ENCODE measurements at regions not wholly inside any gene's neighbourhood (a gene's known extent, or its start where the extent isn't known, plus 50 kb on each side); places are given as distances from the start of the nearest gene placed in this dataset.
"Not testable (repeated sequence)": the region's sequence is repeated elsewhere in the genome, so short reads cannot be mapped to it uniquely, and the experiment has no call there.

- DNase-seq (ENCODE audit: low read depth): not testable (repeated sequence)
Measured at GRCh38 chr2:51774606-51775005, 742.7 kb upstream of the NRXN1 start.

GRCh38 chr2:51760441-51760840 lies 728.5 kb upstream of the NRXN1 start:
- no peak for DNase-seq (ENCODE audit: low read depth)

GRCh38 chr2:51758081-51758480 lies 726.1 kb upstream of the NRXN1 start:
- DNase-seq (ENCODE audit: low read depth): no peak

- DNase-seq (ENCODE audit: low read depth): peak; percentile 72
Measured at GRCh38 chr2:51734115-51734514, 702.2 kb upstream of the NRXN1 start.

GRCh38 chr2:51723691-51724090 lies 691.8 kb upstream of the NRXN1 start:
- no peak for DNase-seq (ENCODE audit: low read depth)

- peak; percentile 85 for DNase-seq (ENCODE audit: low read depth)
Measured at GRCh38 chr2:51722311-51722710, 690.4 kb upstream of the NRXN1 start.

- peak; percentile 47 for DNase-seq (ENCODE audit: low read depth)
Measured at GRCh38 chr2:51720826-51721225, 688.9 kb upstream of the NRXN1 start.

- DNase-seq (ENCODE audit: low read depth): peak; percentile 48
Measured at GRCh38 chr2:51718881-51719280, 686.9 kb upstream of the NRXN1 start.

- DNase-seq (ENCODE audit: low read depth): peak; percentile 70
Measured at GRCh38 chr2:51717312-51717711, 685.4 kb upstream of the NRXN1 start.

GRCh38 chr2:51711766-51712165 lies 679.8 kb upstream of the NRXN1 start:
- DNase-seq (ENCODE audit: low read depth): peak; percentile 50

- DNase-seq (ENCODE audit: low read depth): no peak
Measured at GRCh38 chr2:51710222-51710621, 678.3 kb upstream of the NRXN1 start.

- no peak for DNase-seq (ENCODE audit: low read depth)
Measured at GRCh38 chr2:51707625-51708024, 675.7 kb upstream of the NRXN1 start.

GRCh38 chr2:51706220-51706619 lies 674.3 kb upstream of the NRXN1 start:
- DNase-seq (ENCODE audit: low read depth): no peak

GRCh38 chr2:51705417-51705816 lies 673.5 kb upstream of the NRXN1 start:
- no peak for DNase-seq (ENCODE audit: low read depth)

- DNase-seq (ENCODE audit: low read depth): no peak
Measured at GRCh38 chr2:51698021-51698420, 666.1 kb upstream of the NRXN1 start.

GRCh38 chr2:51697095-51697494 lies 665.2 kb upstream of the NRXN1 start:
- no peak for DNase-seq (ENCODE audit: low read depth)

GRCh38 chr2:51695531-51695930 lies 663.6 kb upstream of the NRXN1 start:
- DNase-seq (ENCODE audit: low read depth): peak; percentile 51

GRCh38 chr2:51693640-51694039 lies 661.7 kb upstream of the NRXN1 start:
- DNase-seq (ENCODE audit: low read depth): peak; percentile 54

- no peak for DNase-seq (ENCODE audit: low read depth)
Measured at GRCh38 chr2:51681854-51682253, 649.9 kb upstream of the NRXN1 start.

GRCh38 chr2:51673628-51674027 lies 641.7 kb upstream of the NRXN1 start:
- DNase-seq (ENCODE audit: low read depth): no peak

- DNase-seq (ENCODE audit: low read depth): no peak
Measured at GRCh38 chr2:51667679-51668078, 635.7 kb upstream of the NRXN1 start.

- DNase-seq (ENCODE audit: low read depth): no peak
Measured at GRCh38 chr2:51662187-51662586, 630.3 kb upstream of the NRXN1 start.

- DNase-seq (ENCODE audit: low read depth): no peak
Measured at GRCh38 chr2:51657849-51658248, 625.9 kb upstream of the NRXN1 start.

- DNase-seq (ENCODE audit: low read depth): no peak
Measured at GRCh38 chr2:51650769-51651168, 618.8 kb upstream of the NRXN1 start.

- DNase-seq (ENCODE audit: low read depth): no peak
Measured at GRCh38 chr2:51649366-51649765, 617.4 kb upstream of the NRXN1 start.
